ENCODE measurements at regions not wholly inside any gene's neighbourhood (a gene's known extent, or its start where the extent isn't known, plus 50 kb on each side); places are given as distances from the start of the nearest gene placed in this dataset.

DNA sequence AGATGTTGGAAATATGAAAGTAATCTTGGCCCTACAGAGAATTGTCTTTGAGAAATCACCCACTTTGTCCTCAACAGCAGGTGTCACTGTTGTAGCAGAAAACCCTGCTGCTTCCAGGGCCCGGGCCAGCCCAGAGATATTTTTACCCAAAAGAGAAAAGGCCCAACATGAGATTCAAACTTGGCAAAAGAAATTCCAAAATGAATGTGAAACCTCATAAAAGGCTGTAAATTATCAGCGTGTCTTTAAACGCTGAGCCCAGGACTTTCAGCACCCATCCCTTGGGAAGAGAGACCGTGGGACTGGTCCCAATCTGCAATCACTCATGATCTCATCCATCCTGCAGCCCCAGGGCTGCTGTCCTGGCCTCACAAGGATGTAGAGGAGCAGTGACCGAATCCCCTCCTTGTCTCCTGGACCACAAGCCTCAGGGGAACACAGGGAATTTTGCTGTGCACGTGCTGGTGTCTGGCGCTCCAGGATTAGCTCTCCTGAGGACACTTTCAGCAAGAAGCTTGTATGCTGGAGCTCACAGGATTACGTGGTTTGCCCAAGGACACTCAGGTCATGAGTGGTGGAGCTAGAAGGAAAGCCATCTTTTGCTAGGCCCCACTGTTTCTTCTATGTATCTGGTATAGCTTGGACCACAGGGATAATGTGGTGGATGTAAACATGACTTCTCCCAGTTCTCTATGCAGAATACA is 202.1 kb downstream of the RNF144A start:
- H3K4me3 ChIP-seq (ENCODE audit: control insufficient read depth, low read depth, low read length): no peak overlapping the region
- peak; percentile 17 for DNase-seq (ENCODE audit: low read depth)
- TF ChIP-seq, protein P1, sequence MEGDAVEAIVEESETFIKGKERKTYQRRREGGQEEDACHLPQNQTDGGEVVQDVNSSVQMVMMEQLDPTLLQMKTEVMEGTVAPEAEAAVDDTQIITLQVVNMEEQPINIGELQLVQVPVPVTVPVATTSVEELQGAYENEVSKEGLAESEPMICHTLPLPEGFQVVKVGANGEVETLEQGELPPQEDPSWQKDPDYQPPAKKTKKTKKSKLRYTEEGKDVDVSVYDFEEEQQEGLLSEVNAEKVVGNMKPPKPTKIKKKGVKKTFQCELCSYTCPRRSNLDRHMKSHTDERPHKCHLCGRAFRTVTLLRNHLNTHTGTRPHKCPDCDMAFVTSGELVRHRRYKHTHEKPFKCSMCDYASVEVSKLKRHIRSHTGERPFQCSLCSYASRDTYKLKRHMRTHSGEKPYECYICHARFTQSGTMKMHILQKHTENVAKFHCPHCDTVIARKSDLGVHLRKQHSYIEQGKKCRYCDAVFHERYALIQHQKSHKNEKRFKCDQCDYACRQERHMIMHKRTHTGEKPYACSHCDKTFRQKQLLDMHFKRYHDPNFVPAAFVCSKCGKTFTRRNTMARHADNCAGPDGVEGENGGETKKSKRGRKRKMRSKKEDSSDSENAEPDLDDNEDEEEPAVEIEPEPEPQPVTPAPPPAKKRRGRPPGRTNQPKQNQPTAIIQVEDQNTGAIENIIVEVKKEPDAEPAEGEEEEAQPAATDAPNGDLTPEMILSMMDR (conservative IDR thresholded peaks at IDR 0.05; ENCODE audit: control insufficient read depth, insufficient read depth, low read depth, low read length): peak; percentile 47

DNA sequence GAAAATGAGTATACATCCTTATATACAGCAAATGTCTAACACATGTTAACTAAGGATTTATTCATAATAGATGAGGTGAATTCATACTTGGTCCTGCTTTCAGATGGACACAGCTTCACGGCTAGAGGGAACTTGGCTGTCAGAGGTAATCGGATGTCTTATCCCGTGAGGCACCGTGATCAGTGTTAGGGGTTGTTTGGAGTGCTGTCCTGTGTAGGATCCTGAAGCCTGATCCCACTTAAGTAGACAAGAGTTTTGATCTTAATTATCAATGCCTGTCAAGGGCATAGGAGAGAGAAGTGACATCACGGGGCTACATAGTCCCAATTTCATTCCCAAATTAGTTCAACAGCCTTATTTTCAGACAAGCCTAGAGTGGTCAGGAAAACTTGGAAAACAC is 204.6 kb downstream of the RNF144A start:
- DNase-seq (ENCODE audit: low read depth): no peak
- H3K4me3 ChIP-seq (ENCODE audit: control insufficient read depth, low read depth, low read length): no peak overlapping the region
- TF ChIP-seq, protein P1 (conservative IDR thresholded peaks at IDR 0.05; ENCODE audit: control insufficient read depth, insufficient read depth, low read depth, low read length): no peak

DNA sequence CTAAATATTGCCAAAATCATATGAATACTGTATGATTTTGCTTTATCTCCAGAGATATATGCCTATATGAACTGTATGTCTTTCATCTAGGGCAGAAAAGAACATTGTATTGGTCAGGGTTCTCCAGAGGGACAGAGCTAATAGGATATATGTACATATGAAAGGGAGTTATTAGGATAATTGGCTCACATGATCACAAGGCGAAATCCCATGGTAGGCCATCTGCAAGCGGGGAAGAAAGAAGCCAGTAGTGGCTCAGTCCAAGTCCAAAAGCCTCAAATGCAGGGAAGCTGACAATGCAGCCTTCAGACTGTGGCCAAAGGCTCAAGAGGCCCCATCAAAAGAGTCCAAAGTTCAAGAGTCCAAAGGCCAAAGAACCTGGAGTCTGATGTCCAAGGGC is 209.9 kb downstream of the RNF144A start:
- H3K4me3 ChIP-seq (ENCODE audit: control insufficient read depth, low read depth, low read length): no peak overlapping the region
- TF ChIP-seq, protein P1 (conservative IDR thresholded peaks at IDR 0.05; ENCODE audit: control insufficient read depth, insufficient read depth, low read depth, low read length): no peak
- DNase-seq (ENCODE audit: low read depth): no peak

DNA sequence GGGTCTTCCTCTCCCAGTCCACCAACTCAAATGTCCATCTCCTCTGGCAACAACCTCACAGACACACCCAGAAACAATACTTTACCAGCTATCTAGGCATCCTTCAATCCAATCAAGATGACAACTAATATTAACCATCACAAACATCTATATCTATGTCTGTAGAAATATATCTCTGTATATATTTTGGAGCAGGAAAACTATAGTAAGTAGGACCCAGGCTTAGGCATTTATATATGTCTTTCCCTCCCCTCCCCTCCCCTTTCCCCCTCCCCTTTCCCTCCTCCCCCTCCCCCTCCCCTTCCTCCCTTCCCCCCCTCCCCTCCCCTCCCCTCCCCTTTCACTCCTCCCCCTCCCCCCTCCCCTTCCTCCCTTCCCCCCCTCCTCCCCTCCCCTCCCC is 210.5 kb downstream of the RNF144A start:
- no peak for DNase-seq (ENCODE audit: low read depth)
- no peak overlapping the region for H3K4me3 ChIP-seq (ENCODE audit: control insufficient read depth, low read depth, low read length)
- TF ChIP-seq, protein P1 (conservative IDR thresholded peaks at IDR 0.05; ENCODE audit: control insufficient read depth, insufficient read depth, low read depth, low read length): no peak

DNA sequence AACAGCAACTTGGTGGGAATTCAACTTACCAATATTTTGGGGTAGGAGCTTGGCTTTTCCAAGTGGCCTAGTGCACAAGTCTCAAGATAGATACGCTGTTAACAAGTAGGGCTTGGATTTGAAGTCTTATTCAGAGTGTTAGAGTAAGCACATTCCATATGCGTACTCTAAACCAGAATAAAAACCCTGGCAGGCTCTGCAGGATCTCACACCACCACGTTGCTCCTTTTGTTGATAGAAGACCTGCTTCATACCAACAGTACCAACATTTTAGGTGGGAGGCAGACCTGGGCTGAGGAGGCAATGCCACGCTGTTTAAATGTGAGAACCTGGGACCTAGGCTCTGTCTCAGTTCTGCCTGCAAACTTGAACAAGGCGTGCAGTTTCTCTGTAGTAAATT is 214.0 kb downstream of the RNF144A start:
- no peak for DNase-seq (ENCODE audit: low read depth)
- no peak overlapping the region for H3K4me3 ChIP-seq (ENCODE audit: control insufficient read depth, low read depth, low read length)
- TF ChIP-seq, protein P1 (conservative IDR thresholded peaks at IDR 0.05; ENCODE audit: control insufficient read depth, insufficient read depth, low read depth, low read length): no peak

DNA sequence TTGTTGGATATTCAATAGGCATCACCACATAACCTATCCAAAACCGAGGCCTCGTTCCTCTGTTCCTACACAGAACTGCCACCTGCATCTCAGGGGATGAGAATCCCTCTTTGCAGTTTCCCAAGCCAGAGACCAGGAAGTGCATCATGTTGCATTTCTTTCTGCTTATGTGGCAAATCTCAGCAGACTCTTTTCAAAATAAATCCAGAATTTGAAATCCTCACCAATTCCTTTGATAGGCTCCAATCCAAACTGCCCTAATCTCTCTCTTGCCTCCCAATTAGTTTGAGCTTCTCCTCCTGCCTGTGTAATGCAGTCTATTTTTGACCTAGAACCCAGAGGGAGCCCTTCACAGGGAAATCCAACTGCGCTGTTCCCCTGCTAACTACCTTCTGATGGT is 215.5 kb downstream of the RNF144A start:
- no peak overlapping the region for H3K4me3 ChIP-seq (ENCODE audit: control insufficient read depth, low read depth, low read length)
- no peak for DNase-seq (ENCODE audit: low read depth)
- TF ChIP-seq, protein P1 (conservative IDR thresholded peaks at IDR 0.05; ENCODE audit: control insufficient read depth, insufficient read depth, low read depth, low read length): no peak

DNA sequence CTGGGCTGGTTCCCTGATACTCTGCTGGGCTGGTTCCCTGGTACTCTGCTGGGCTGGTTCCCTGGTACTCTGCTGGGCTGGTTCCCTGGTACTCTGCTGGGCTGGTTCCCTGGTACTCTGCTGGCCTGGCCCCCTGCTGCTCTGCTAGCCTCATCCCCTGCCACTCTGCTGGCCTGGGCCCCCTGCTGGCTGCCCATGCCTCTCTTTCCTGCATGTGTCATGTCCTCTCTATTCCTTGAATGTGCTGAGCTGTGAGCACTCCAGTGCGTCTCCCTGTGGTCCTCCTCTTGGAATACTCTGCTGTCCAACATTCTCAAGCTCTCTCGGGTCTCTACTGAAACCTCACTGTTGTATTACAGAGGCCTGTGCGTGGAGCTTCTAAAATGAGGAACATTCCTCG is 216.3 kb downstream of the RNF144A start:
- no peak overlapping the region for H3K4me3 ChIP-seq (ENCODE audit: control insufficient read depth, low read depth, low read length)
- TF ChIP-seq, protein P1 (conservative IDR thresholded peaks at IDR 0.05; ENCODE audit: control insufficient read depth, insufficient read depth, low read depth, low read length): no peak
- no peak for DNase-seq (ENCODE audit: low read depth)

Data from fibroblast of mammary gland (primary cell).